H9 (cell line): ENCODE measurements at regions not wholly inside any gene's neighbourhood (a gene's known extent, or its start where the extent isn't known, plus 50 kb on each side); places are given as distances from the start of the nearest gene placed in this dataset.

Experiments
- DNase-seq: peaks from one replicate; pipeline ENCODE4 v3.0.0-alpha.2; 2017
- H2AFZ ChIP-seq: one replicate; pipeline ENCODE4 v1.6.1; 2013; ENCODE audit warnings: mild to moderate bottlenecking, low read length, control low read depth, moderate library complexity
- H2AK5ac ChIP-seq: 2 replicates; pipeline ENCODE4 v1.6.1; 2013; ENCODE audit warnings: low read length, control low read depth, mixed read lengths; ENCODE audit not compliant: insufficient read length
- H2BK120ac ChIP-seq: one replicate; pipeline ENCODE4 v1.6.1; 2013; ENCODE audit warnings: low read depth, mild to moderate bottlenecking, low read length, control low read depth, inconsistent platforms; ENCODE audit not compliant: poor library complexity, severe bottlenecking
- H2BK12ac ChIP-seq: 2 replicates; pipeline ENCODE4 v1.6.1; 2013; ENCODE audit warnings: low read length, control low read depth, mixed read lengths, low read depth; ENCODE audit not compliant: insufficient read length
- H2BK15ac ChIP-seq: 2 replicates; pipeline ENCODE4 v1.6.1; 2013; ENCODE audit warnings: low read depth, low read length, control low read depth
- H2BK20ac ChIP-seq: one replicate; pipeline ENCODE4 v1.6.1; 2013; ENCODE audit warnings: low read depth, mild to moderate bottlenecking, low read length, control low read depth, inconsistent platforms; ENCODE audit not compliant: poor library complexity, severe bottlenecking
- H2BK5ac ChIP-seq: 2 replicates; pipeline ENCODE4 v1.6.1; 2013; ENCODE audit warnings: low read length, control low read depth, mixed read lengths; ENCODE audit not compliant: insufficient read length
- H3K14ac ChIP-seq: 2 replicates; pipeline ENCODE4 v1.6.1; 2013; ENCODE audit warnings: low read length, control low read depth; ENCODE audit not compliant: insufficient read depth
- H3K18ac ChIP-seq: 2 replicates; pipeline ENCODE4 v1.6.1; 2013; ENCODE audit warnings: low read depth, mild to moderate bottlenecking, mixed read lengths, low read length, control low read depth; ENCODE audit not compliant: insufficient read length
- H3K23ac ChIP-seq: 2 replicates; pipeline ENCODE4 v1.6.1; 2013; ENCODE audit warnings: low read length, control low read depth, mixed read lengths, low read depth; ENCODE audit not compliant: insufficient read length
- H3K23me2 ChIP-seq: 2 replicates; pipeline ENCODE4 v1.6.1; 2013; ENCODE audit warnings: low read depth, mild to moderate bottlenecking, mixed read lengths, low read length, control low read depth; ENCODE audit not compliant: insufficient read length, poor library complexity, severe bottlenecking
- H3K27ac ChIP-seq: 2 replicates; pipeline ENCODE4 v1.5.1; 2013; ENCODE audit warnings: low read length, control low read depth, mixed read lengths, low read depth; ENCODE audit not compliant: insufficient read length
- H3K27me3 ChIP-seq: 2 replicates; pipeline ENCODE4 v1.6.1; 2013; ENCODE audit warnings: low read length, control low read depth, inconsistent platforms; ENCODE audit not compliant: insufficient read depth
- H3K4ac ChIP-seq: 2 replicates; pipeline ENCODE4 v1.6.1; 2013; ENCODE audit warnings: low read depth, mild to moderate bottlenecking, control low read depth, inconsistent platforms, low read length, moderate library complexity
- H3K4me1 ChIP-seq: 2 replicates; pipeline ENCODE4 v1.6.1; 2013; ENCODE audit warnings: low read length, control low read depth, inconsistent platforms; ENCODE audit not compliant: insufficient read depth
- H3K4me2 ChIP-seq: 2 replicates; pipeline ENCODE4 v1.6.1; 2013; ENCODE audit warnings: low read length, control low read depth, mixed read lengths; ENCODE audit not compliant: insufficient read length, insufficient read depth
- H3K56ac ChIP-seq: 2 replicates; pipeline ENCODE4 v1.6.1; 2013; ENCODE audit warnings: low read depth, mild to moderate bottlenecking, mixed read lengths, low read length, control low read depth; ENCODE audit not compliant: insufficient read length
- H3K79me1 ChIP-seq: 2 replicates; pipeline ENCODE4 v1.6.1; 2013; ENCODE audit warnings: low read depth, mild to moderate bottlenecking, moderate library complexity, low read length, control low read depth, inconsistent platforms; ENCODE audit not compliant: insufficient read depth, poor library complexity, severe bottlenecking
- H3K79me2 ChIP-seq: 2 replicates; pipeline ENCODE4 v1.6.1; 2013; ENCODE audit warnings: low read length, control low read depth, inconsistent platforms; ENCODE audit not compliant: insufficient read depth
- H3K9ac ChIP-seq: 2 replicates; pipeline ENCODE4 v1.6.1; 2013; ENCODE audit warnings: low read length, control low read depth, mixed read lengths; ENCODE audit not compliant: insufficient read length; ENCODE audit errors: extremely low read depth
- H3K9me3 ChIP-seq: one replicate; pipeline ENCODE4 v1.6.1; 2013; ENCODE audit warnings: low read depth, low read length, inconsistent platforms; ENCODE audit not compliant: control insufficient read depth
- H3T11ph ChIP-seq: one replicate; pipeline ENCODE4 v1.6.1; 2013; ENCODE audit warnings: mild to moderate bottlenecking, low read length, control low read depth, inconsistent platforms
- H4K20me1 ChIP-seq: one replicate; pipeline ENCODE4 v1.6.1; 2013; ENCODE audit not compliant: control insufficient read depth, insufficient read length, insufficient read depth
- H4K5ac ChIP-seq: 2 replicates; pipeline ENCODE4 v1.6.1; 2013; ENCODE audit warnings: low read depth, mild to moderate bottlenecking, mixed read lengths, low read length, control low read depth; ENCODE audit not compliant: insufficient read length
- H4K8ac ChIP-seq: replicated peaks from 2 replicates; pipeline ENCODE4 v1.6.1; 2013; ENCODE audit warnings: low read length, control low read depth, mixed read lengths, low read depth; ENCODE audit not compliant: insufficient read length
- H4K91ac ChIP-seq: 2 replicates; pipeline ENCODE4 v1.6.1; 2013; ENCODE audit warnings: low read depth, mild to moderate bottlenecking, moderate library complexity, mixed read lengths, low read length, control low read depth; ENCODE audit not compliant: insufficient read length
- H3K27ac Mint-ChIP-seq, 3 experiments: 2 replicates in 2 of 3; 3 replicates in 1 of 3; pipeline ENCODE4 v1.8.0; 2020 to 2021; ENCODE audit warnings: mixed read lengths in 3 of 3, mild to moderate bottlenecking in 1 of 3, moderate library complexity in 1 of 3
- H3K27me3 Mint-ChIP-seq: 2 replicates; pipeline ENCODE4 v1.8.0; 2021; ENCODE audit warnings: low read depth, mild to moderate bottlenecking, moderate library complexity, mixed read lengths
- H3K36me3 Mint-ChIP-seq, 3 experiments: 2 replicates in 2 of 3; 3 replicates in 1 of 3; pipeline ENCODE4 v1.8.0; 2020 to 2021; ENCODE audit warnings: low read depth in 3 of 3, mixed read lengths in 3 of 3; ENCODE audit not compliant: insufficient read depth in 1 of 3
- H3K4me1 Mint-ChIP-seq, 2 experiments: 2 replicates each; pipeline ENCODE4 v1.8.0; 2020; ENCODE audit warnings: mixed read lengths in 2 of 2
- H3K4me3 Mint-ChIP-seq, 2 experiments: 2 replicates in 1 of 2; 3 replicates in 1 of 2; pipeline ENCODE4 v1.8.0; 2020 to 2021; ENCODE audit warnings: mild to moderate bottlenecking in 2 of 2, mixed read lengths in 2 of 2, moderate library complexity in 1 of 2
- H3K9me3 Mint-ChIP-seq, 2 experiments: 2 replicates in 1 of 2; 3 replicates in 1 of 2; pipeline ENCODE4 v1.8.0; 2020; ENCODE audit warnings: mild to moderate bottlenecking in 2 of 2, mixed read lengths in 2 of 2, moderate library complexity in 1 of 2
- CTCF ChIP-seq: fragments of 200-600 bp; sonication (generic); conservative IDR thresholded peaks from 3 replicates; pipeline ENCODE4 v1.8.0; 2021; ENCODE audit warnings: antibody characterized with exemption, mild to moderate bottlenecking
- WGBS: extraction: QIAGEN DNeasy Blood & Tissue Kit; methylation state at CpG from one replicate; pipeline ENCODE4 v1.1.7; 2013; ENCODE audit warnings: missing lambda C conversion rate, low lambda C conversion rate, mixed read lengths; ENCODE audit not compliant: insufficient read length; ENCODE audit errors: extremely low coverage; 5-methylcytosine and 5-hydroxymethylcytosine counted together

GRCh38 chr12:102643879-102644575 is 163.7 kb upstream of the IGF1 start:
- no peaks in the 10 kb centered on the region for H3K27me3 ChIP-seq

More at GRCh38 chr12:102643879-102644575, 163.7 kb upstream of the IGF1 start:
- H3K14ac ChIP-seq = peak overlapping the region; percentile 47; the same call in 1 of the 2 replicates
- Mint-ChIP-seq H3K36me3 (peaks cover 0 to 10% (median 3%) of the 10 kb centered on the region in 3 experiments; a peak in 3 of 7 replicates), H3K27me3 (no peaks in the 10 kb centered on the region; the same call in 1 of the 2 replicates), H3K9me3 (peaks cover 15 to 19% of the 10 kb centered on the region in 2 experiments; a peak in 4 of 5 replicates), H3K27ac (0 out of 7 replicates have a peak overlapping the region, but pooled peaks of 1 of the 3 experiments have one; percentile 16), H3K4me3 (no peak overlapping the region), H3K4me1 (peaks cover 3 to 7% of the 10 kb centered on the region in 2 experiments; a peak in 3 of 4 replicates)
- no peak overlapping the region for H3K4ac ChIP-seq
- H3K79me2 ChIP-seq = no peaks in the 10 kb centered on the region
- no peaks in the 10 kb centered on the region for H3K9me3 ChIP-seq
- H4K91ac ChIP-seq = no peak overlapping the region
- no peak overlapping the region for H2BK15ac ChIP-seq
- TF ChIP-seq CTCF = no peak
- no peak overlapping the region for H2AK5ac ChIP-seq
- H3K4me2 ChIP-seq = no peak overlapping the region
- no peak overlapping the region for H3K9ac ChIP-seq
- no peak overlapping the region for H2BK12ac ChIP-seq
- no peak overlapping the region for H4K8ac ChIP-seq
- no peaks in the 10 kb centered on the region for H3K4me1 ChIP-seq
- no peak overlapping the region for H3T11ph ChIP-seq
- WGBS = no CpG with 5 or more reads among the region's 2 CpGs
- no peak overlapping the region for H2AFZ ChIP-seq
- no peak overlapping the region for H4K5ac ChIP-seq
- no peaks in the 10 kb centered on the region for H4K20me1 ChIP-seq
- no peak for DNase-seq
- no peak overlapping the region for H3K27ac ChIP-seq
- H2BK120ac ChIP-seq = no peak overlapping the region
- no peak overlapping the region for H2BK5ac ChIP-seq
- H3K23ac ChIP-seq = no peak overlapping the region
- H3K23me2 ChIP-seq = no peaks in the 10 kb centered on the region
- H3K18ac ChIP-seq = no peak overlapping the region
- H3K79me1 ChIP-seq = no peaks in the 10 kb centered on the region
- no peak overlapping the region for H2BK20ac ChIP-seq
- no peak overlapping the region for H3K56ac ChIP-seq
